GM20000 (cell line): ENCODE measurements at regions not wholly inside any gene's neighbourhood (a gene's known extent, or its start where the extent isn't known, plus 50 kb on each side); places are given as distances from the start of the nearest gene placed in this dataset.

Source experiments
- DNase-seq: peaks from one replicate; pipeline ENCODE4 v3.0.0; 2012; ENCODE audit warnings: low spot score
- CTCF ChIP-seq: IDR thresholded peaks from 2 replicates; pipeline ENCODE4 v1.5.1; 2012; ENCODE audit warnings: mild to moderate bottlenecking, control low read depth; ENCODE audit errors: extremely low read depth, missing control alignments

GRCh38 chr15:98127586-98127985 lies 167.1 kb downstream of the ARRDC4 start:
- DNase-seq, result no peak

GRCh38 chr15:98131924-98132323 lies 171.4 kb downstream of the ARRDC4 start:
- TF ChIP-seq CTCF, result no peak
- no peak for DNase-seq

More at GRCh38 chr15:98127586-98127985, 167.1 kb downstream of the ARRDC4 start:
- TF ChIP-seq CTCF, result no peak

- TF ChIP-seq CTCF, result no peak
Observed at GRCh38 chr15:98134905-98135304, 174.4 kb downstream of the ARRDC4 start.

GRCh38 chr15:98138910-98139309 lies 178.4 kb downstream of the ARRDC4 start:
- DNase-seq, result no peak
- TF ChIP-seq CTCF, result no peak

More at GRCh38 chr15:98134905-98135304, 174.4 kb downstream of the ARRDC4 start:
- DNase-seq, result no peak

GRCh38 chr15:98139337-98139736 lies 178.8 kb downstream of the ARRDC4 start:
- TF ChIP-seq CTCF, result no peak
- DNase-seq, result no peak

- TF ChIP-seq CTCF, result no peak
- DNase-seq, result no peak
Observed at GRCh38 chr15:98142572-98142971, 182.1 kb downstream of the ARRDC4 start.

- TF ChIP-seq CTCF, result no peak
- no peak for DNase-seq
Observed at GRCh38 chr15:98143116-98143515, 182.6 kb downstream of the ARRDC4 start.

GRCh38 chr15:98144388-98144787 lies 183.9 kb downstream of the ARRDC4 start:
- TF ChIP-seq CTCF, result no peak
- no peak for DNase-seq
